Keratinocyte (primary cell): ENCODE measurements at regions not wholly inside any gene's neighbourhood (a gene's known extent, or its start where the extent isn't known, plus 50 kb on each side); places are given as distances from the start of the nearest gene placed in this dataset.

Experiments
- DNase-seq: peaks from one replicate; pipeline ENCODE4 v3.0.0-alpha.2; 2011; ENCODE audit warnings: low read depth, missing footprints, low spot score
- FAIRE-seq: peaks from 2 replicates; lab custom pipeline; 2011; peaks lifted over from hg19 to GRCh38; lab: Jason Lieb, UNC
- H2AFZ ChIP-seq: 2 replicates; pipeline ENCODE4 v1.6.0; 2012; ENCODE audit warnings: low read length, control low read depth, inconsistent platforms; ENCODE audit not compliant: control insufficient read depth
- H3K27ac ChIP-seq: 2 replicates; pipeline ENCODE4 v1.5.1; 2011; ENCODE audit warnings: low read length; ENCODE audit not compliant: control insufficient read depth, insufficient read depth
- H3K27me3 ChIP-seq: 3 replicates; pipeline ENCODE4 v1.6.0; 2011; ENCODE audit warnings: low read length; ENCODE audit not compliant: control insufficient read depth, insufficient read depth; ENCODE audit errors: extremely low read depth
- H3K36me3 ChIP-seq, 2 experiments: 2 replicates in 1 of 2; 3 replicates in 1 of 2; pipeline ENCODE4 v1.5.1; 2011; ENCODE audit warnings: low read length in 2 of 2, mild to moderate bottlenecking in 1 of 2; ENCODE audit not compliant: control insufficient read depth in 2 of 2, insufficient read depth in 2 of 2; ENCODE audit errors: extremely low read depth in 1 of 2
- H3K4me1 ChIP-seq: 3 replicates; pipeline ENCODE4 v1.5.1; 2011; ENCODE audit warnings: low read length; ENCODE audit not compliant: control insufficient read depth, insufficient read depth; ENCODE audit errors: extremely low read depth
- H3K4me2 ChIP-seq: 3 replicates; pipeline ENCODE4 v1.6.0; 2011; ENCODE audit warnings: low read depth, low read length; ENCODE audit not compliant: control insufficient read depth, insufficient read depth; ENCODE audit errors: extremely low read depth
- H3K4me3 ChIP-seq, 3 experiments: fragments of 200-600 bp in 1 of 3; sonication (generic) in 1 of 3; 2 replicates in 2 of 3; 3 replicates in 1 of 3; pipeline ENCODE4 v1.5.1; 2011 to 2016; ENCODE audit warnings: low read length in 3 of 3, mild to moderate bottlenecking in 3 of 3, control low read depth in 2 of 3, inconsistent platforms in 1 of 3, low read depth in 1 of 3, mixed read lengths in 1 of 3, mixed run types in 1 of 3, moderate library complexity in 1 of 3; ENCODE audit not compliant: control insufficient read depth in 2 of 3, insufficient read depth in 2 of 3; ENCODE audit errors: extremely low read depth in 1 of 3
- H3K79me2 ChIP-seq: 2 replicates; pipeline ENCODE4 v1.6.0; 2012; ENCODE audit warnings: low read length; ENCODE audit not compliant: control insufficient read depth, insufficient read depth
- H3K9ac ChIP-seq: 3 replicates; pipeline ENCODE4 v1.6.0; 2011; ENCODE audit warnings: low read length; ENCODE audit not compliant: control insufficient read depth, insufficient read depth; ENCODE audit errors: extremely low read depth
- H3K9me1 ChIP-seq: 3 replicates; pipeline ENCODE4 v1.6.0; 2011; ENCODE audit warnings: low read length; ENCODE audit not compliant: control insufficient read depth, insufficient read depth; ENCODE audit errors: extremely low read depth
- H3K9me3 ChIP-seq: 2 replicates; pipeline ENCODE4 v1.5.1; 2012; ENCODE audit warnings: low read depth, low read length; ENCODE audit not compliant: control insufficient read depth
- H4K20me1 ChIP-seq: 3 replicates; pipeline ENCODE4 v1.6.0; 2011; ENCODE audit warnings: low read length; ENCODE audit not compliant: control insufficient read depth, insufficient read depth; ENCODE audit errors: extremely low read depth
- EZH2 ChIP-seq: IDR thresholded peaks from one replicate; pipeline ENCODE4 v1.6.1; 2012; ENCODE audit warnings: inconsistent platforms, mild to moderate bottlenecking, low read length, moderate library complexity
- dilution Hi-C: fragments of 300-500 bp; cut with MboI; formaldehyde crosslinking; loops from one replicate; pipeline ENCODE4 v1.7.0; 2020; ENCODE audit warnings: low sequenced_read_pairs; ENCODE audit not compliant: extremely low pct_ligation_motif_present
- TF ChIP-seq, protein P1 (sequence below), 3 experiments: IDR thresholded peaks in 1 of 3; conservative IDR thresholded peaks in 1 of 3; optimal IDR thresholded peaks in 1 of 3; 2 replicates in 2 of 3; 3 replicates in 1 of 3; pipeline versions ENCODE3 to v1.5.1; 2011; ENCODE audit warnings: low read length in 3 of 3, mild to moderate bottlenecking in 3 of 3, moderate library complexity in 2 of 3, control low read depth in 1 of 3, inconsistent platforms in 1 of 3; ENCODE audit not compliant: insufficient read depth in 2 of 3; ENCODE audit errors: extremely low read depth in 1 of 3

DNA sequence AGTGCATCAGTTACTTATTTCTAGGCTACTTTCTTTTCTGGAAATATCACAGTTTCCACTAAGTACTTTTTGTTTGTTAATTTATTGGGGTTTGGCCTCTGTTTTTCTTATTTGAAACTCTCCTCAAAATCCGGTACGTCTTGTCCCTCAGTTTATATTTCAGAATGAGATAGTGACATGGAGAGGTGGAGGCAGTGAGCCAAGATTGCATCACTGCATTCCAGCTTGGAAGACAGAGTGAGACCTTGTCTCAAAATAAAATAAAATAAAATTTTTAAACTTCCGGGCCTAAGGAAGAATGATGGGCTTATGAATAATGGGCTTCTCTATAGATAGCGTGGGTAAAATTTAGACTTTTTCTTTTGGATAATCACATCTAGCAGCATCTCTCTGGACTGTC lies 567.8 kb downstream of the TRIML1 start:
- Histone ChIP-seq H2AFZ (no peak overlapping the region), H3K27ac (no peak overlapping the region), H3K27me3 (no peaks in the 10 kb centered on the region), H3K9me1 (no peaks in the 10 kb centered on the region), H3K9ac (no peak overlapping the region), H3K36me3 (no peaks in the 10 kb centered on the region), H3K9me3 (peaks cover 2% of the 10 kb centered on the region), H4K20me1 (no peaks in the 10 kb centered on the region), H3K4me3 (no peak overlapping the region), H3K4me1 (no peaks in the 10 kb centered on the region), H3K79me2 (no peaks in the 10 kb centered on the region), H3K4me2 (no peak overlapping the region)
- dilution Hi-C loops = no loop called here
- DNase-seq (no peak), FAIRE-seq (no peak)
- TF ChIP-seq, protein P1, sequence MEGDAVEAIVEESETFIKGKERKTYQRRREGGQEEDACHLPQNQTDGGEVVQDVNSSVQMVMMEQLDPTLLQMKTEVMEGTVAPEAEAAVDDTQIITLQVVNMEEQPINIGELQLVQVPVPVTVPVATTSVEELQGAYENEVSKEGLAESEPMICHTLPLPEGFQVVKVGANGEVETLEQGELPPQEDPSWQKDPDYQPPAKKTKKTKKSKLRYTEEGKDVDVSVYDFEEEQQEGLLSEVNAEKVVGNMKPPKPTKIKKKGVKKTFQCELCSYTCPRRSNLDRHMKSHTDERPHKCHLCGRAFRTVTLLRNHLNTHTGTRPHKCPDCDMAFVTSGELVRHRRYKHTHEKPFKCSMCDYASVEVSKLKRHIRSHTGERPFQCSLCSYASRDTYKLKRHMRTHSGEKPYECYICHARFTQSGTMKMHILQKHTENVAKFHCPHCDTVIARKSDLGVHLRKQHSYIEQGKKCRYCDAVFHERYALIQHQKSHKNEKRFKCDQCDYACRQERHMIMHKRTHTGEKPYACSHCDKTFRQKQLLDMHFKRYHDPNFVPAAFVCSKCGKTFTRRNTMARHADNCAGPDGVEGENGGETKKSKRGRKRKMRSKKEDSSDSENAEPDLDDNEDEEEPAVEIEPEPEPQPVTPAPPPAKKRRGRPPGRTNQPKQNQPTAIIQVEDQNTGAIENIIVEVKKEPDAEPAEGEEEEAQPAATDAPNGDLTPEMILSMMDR (optimal IDR thresholded peaks at IDR 0.05 in 1 of 3, IDR thresholded peaks at IDR 0.05 in 1 of 3, conservative IDR thresholded peaks at IDR 0.05 in 1 of 3; ENCODE audit: extremely low read depth in 1 of 3, insufficient read depth in 2 of 3, low read length in 3 of 3) = no peak
- no peak for TF ChIP-seq EZH2

DNA sequence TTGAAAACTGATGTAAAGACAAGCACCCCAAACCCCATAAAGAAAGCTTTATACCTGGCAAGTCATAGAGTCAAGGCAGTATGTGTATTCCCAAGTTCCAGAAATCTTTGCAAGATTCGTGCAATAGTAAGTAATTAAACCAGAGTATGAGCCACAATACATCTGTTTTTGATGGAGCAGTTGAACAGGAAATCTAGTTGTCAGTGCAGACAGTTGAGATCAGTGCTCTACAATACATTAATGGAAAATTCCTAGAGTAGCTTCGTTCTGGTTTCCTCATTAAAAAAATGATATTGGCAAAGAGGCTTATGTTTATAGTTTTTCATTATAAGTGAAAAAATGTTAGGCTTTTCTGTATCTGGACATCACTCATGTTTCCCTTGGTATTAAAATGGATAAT lies 575.3 kb downstream of the TRIML1 start:
- H3K4me2 ChIP-seq = no peak overlapping the region
- TF ChIP-seq, protein P1 (optimal IDR thresholded peaks at IDR 0.05 in 1 of 3, IDR thresholded peaks at IDR 0.05 in 1 of 3, conservative IDR thresholded peaks at IDR 0.05 in 1 of 3; ENCODE audit: extremely low read depth in 1 of 3, insufficient read depth in 2 of 3, low read length in 3 of 3) = no peak
- no peak for TF ChIP-seq EZH2
- H3K27ac ChIP-seq = no peak overlapping the region
- no peak overlapping the region for H3K4me3 ChIP-seq
- H3K27me3 ChIP-seq = no peaks in the 10 kb centered on the region
- FAIRE-seq (no peak), DNase-seq (no peak)
- dilution Hi-C loops = no loop called here
- H3K79me2 ChIP-seq = no peaks in the 10 kb centered on the region
- H3K9ac ChIP-seq = no peak overlapping the region
- H2AFZ ChIP-seq = no peak overlapping the region
- no peaks in the 10 kb centered on the region for H4K20me1 ChIP-seq
- H3K9me3 ChIP-seq = no peaks in the 10 kb centered on the region
- H3K9me1 ChIP-seq = no peaks in the 10 kb centered on the region
- H3K36me3 ChIP-seq = no peaks in the 10 kb centered on the region
- H3K4me1 ChIP-seq = no peaks in the 10 kb centered on the region
